ENCODE measurements at regions not wholly inside any gene's neighbourhood (a gene's known extent, or its start where the extent isn't known, plus 50 kb on each side); places are given as distances from the start of the nearest gene placed in this dataset.
"Not testable (repeated sequence)": the region's sequence is repeated elsewhere in the genome, so short reads cannot be mapped to it uniquely, and the experiment has no call there.

DNA sequence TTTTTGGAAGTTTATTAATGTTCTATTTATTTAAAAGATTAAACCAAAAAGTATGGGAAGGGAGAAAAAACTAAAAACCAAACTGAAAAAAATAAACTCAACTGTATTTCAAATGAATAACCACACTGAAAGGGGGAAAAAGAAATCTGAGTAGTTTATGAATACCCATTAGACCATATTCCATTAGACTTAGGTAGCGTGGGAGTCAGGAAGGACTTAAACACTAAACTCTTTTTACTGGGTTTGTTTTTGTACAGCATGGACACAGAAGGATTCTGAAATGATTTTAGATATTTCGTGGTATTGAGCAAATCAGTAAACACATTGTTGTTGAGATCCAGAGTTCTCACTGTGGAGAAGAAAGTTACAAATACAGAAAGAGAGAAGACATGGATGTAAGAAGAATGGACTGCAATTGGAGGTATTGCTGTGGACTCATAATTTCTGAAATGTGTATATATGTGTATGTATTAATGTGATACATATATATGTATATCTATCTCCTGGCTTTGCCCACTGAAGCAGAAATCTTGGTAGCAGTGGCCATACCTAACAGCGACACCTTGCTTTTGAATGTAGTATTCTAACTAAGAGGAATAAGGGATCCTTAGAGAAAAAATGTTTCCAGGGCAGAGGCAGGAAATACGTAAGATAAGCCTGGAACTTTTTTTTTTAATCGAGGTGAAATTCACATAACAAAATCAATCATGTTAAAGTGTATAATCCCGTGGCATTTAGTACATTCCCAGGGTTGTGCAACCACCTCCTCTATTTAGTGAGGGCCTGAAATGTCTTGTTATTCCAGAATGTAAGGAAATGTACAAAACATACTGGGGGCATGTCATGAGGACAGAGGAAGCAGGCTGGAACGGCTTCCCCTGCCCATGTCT lies 228.8 kb downstream of the SMARCA2 start:
- no peak for DNase-seq

DNA sequence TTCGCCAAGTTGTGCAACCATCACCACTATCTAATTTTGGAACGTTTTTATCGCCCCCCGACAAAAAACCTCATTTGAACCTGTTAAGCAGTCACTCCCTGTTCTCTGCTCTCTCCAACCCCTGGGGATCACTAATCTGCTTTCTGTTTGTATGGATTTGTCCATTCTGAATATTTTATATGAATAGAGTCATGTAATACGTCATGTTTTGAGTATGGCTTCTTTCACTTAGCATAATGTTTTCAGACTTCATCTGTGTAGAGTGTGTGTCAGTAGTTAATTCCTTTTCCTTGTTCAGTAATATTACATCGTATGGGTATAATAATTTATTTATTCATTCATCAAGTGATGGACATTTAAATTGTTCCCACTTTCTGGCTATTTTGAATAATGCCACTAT lies 232.2 kb downstream of the SMARCA2 start:
- no peak for DNase-seq

DNA sequence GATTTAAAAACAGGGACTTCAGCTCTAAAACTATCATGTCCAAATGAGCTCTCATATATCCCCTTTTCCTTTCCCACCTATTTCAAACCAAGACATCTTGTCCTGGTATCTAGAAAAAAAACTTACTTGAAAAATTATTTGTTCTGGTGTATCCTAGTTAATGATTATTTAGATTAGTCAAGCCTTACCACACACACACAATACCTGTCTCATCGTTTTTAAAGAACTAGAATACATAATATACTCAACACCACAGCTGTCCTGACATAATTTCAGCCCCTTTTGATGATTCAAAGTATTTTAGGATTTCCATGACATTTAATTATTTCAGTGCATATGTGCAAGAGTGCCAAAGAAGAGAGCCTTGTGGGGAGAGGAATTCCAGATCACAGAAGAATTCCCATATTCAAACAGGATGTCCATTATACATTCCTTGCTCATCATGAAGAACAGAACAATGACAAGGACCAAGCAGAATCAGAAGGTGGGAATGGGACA lies 233.7 kb downstream of the SMARCA2 start:
- no peak for DNase-seq

- DNase-seq: no peak
These were observed 238.8 kb downstream of the SMARCA2 start for GRCh38 chr9:2253636-2254580.

GRCh38 chr9:2255128-2255527 lies 240.0 kb downstream of the SMARCA2 start:
- peak; percentile 21 for DNase-seq

- peak; percentile 10 for DNase-seq
These were observed 242.2 kb downstream of the SMARCA2 start for GRCh38 chr9:2257248-2257929.

DNA sequence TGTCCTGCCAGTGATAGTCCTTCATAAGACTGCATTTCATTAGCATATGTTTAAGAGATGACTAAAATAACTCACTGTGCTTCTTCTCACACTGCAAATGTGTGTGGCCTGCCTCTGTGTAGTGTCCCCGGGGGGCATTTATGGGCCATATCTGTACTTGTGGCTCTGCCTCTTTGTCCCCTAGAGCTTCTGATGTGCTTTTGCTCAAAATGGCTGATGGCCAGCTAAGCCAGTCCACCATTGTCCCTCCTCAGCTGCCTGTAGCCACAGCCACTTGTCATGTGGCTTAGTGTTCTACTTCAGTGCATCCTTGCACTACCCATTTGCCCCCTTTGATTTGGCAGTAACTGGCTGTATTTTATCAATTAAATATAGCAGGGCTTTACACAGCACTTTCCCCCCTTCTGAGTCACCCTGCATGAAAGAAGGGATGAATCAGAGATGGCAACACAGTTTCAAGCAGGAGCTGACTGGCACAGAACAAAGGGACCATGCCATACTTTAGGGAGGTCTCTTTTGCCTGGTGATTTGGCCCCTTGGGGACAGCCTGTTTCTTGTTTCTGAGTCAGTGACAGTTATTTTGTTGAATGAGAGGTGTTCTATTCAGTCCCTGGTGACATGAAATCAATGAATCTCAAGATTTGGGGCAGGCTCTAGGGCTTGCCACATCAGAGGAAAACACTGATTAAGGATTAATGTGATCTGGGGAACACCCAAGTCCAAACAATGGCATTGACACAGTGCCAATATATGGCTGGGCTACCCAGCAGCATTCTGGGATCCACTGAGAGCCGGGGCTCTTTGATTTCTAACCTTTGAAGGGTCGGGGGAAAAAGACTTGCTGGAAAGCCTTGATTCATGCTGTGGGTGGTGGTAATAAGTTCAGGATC lies 245.5 kb downstream of the SMARCA2 start:
- peak; percentile 36 for DNase-seq

DNA sequence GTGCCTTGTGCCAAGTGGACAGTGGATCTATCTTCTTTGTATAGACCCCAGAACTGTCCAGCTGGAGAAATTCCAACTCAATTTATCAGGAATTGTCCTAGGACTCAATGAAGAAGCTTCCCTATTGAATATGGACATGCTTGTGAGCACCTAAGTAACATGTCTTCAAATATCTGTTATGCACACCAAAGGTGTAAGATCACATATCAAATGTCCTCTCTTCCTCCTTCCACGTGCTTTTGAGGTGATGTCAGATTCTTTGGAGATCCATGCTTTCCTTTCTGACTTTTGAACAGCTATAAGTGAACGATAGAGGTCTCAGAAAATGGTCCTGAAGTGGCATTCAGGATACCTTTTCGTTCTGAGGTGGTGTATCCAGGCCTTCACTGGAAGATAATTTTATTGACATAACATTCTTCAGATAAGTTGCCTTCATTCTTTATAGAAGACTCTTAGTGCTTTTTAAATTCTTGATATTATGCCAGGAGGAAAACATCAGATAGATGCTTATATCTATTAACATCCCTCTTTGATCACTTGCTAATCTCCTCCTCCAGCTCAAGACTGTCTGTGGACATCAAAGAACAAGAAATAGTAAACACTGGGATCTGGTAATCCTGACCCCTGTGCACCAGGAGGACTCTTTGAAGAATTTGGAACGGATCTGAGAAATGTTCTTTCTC lies 246.4 kb downstream of the SMARCA2 start:
- no peak for DNase-seq

- DNase-seq: no peak
These were observed 247.4 kb downstream of the SMARCA2 start for GRCh38 chr9:2262386-2263071.

GRCh38 chr9:2263111-2263510 lies 248.0 kb downstream of the SMARCA2 start:
- DNase-seq: no peak

GRCh38 chr9:2263665-2264064 lies 248.5 kb downstream of the SMARCA2 start:
- no peak for DNase-seq

- no peak for DNase-seq
These were observed 248.9 kb downstream of the SMARCA2 start for GRCh38 chr9:2264081-2264480.

GRCh38 chr9:2267181-2267745 lies 252.1 kb downstream of the SMARCA2 start:
- DNase-seq: no peak

- DNase-seq: no peak
These were observed 254.6 kb downstream of the SMARCA2 start for GRCh38 chr9:2269778-2270177.

- DNase-seq: no peak
These were observed 255.4 kb downstream of the SMARCA2 start for GRCh38 chr9:2270565-2270964.

GRCh38 chr9:2271426-2271825 lies 256.3 kb downstream of the SMARCA2 start:
- no peak for DNase-seq

DNA sequence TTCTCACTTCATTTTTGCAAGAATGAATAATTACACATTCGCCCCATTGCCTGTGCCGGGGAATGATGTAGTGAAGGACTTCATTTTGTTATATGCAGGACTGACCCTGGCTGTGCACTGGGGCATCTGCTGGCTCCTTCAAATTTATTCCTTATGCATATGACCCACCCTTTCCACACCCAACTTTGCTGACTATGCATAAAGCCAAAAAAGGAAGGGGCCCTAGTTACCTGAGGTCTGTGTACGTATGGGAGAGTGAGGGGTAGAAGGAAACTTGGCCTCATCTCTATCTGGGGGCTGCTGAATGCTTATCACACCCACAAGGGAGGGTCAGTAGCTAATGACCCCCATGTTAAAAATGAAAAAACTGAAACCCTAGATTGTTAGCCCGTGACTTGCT lies 259.6 kb downstream of the SMARCA2 start:
- no peak for DNase-seq

DNA sequence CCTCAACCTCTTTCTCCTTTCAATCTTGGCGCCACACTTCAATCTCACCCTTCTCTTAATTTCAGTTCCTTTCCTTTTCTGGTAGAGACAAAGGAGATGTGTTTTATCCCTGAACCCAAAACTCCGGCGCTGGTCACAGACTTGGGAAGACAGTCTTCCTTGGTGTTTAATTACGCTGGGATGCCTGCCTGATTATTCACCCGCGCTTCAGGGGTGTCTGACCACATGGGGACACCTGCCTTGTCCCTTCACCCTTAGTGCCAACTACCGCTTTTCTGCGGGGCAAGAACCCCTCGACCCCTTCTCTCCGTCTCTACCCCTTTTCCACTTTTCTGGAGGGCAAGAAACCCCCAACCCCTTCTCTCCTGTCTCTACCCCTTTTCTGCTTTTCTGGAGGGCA lies 261.1 kb downstream of the SMARCA2 start:
- DNase-seq: no peak

- not testable (repeated sequence) for DNase-seq
These were observed 262.0 kb downstream of the SMARCA2 start for GRCh38 chr9:2277133-2277532.

DNA sequence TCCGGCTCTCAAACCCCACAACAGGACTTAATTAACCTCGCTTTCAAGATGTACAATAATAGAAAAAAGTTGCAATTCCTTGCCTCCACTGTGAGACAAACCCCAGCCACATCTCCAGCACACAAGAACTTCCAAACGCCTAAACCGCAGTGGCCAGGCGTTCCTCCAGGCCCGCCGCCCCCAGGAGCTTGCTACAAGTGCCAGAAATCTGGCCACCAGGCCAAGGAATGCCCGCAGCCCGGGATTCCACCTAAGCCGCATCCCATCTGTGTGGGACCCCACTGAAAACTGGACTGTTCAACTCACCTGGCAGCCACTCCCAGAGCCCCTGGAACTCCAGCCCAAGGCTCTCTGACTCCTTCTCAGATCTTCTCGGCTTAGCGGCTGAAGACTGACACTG lies 262.5 kb downstream of the SMARCA2 start:
- not testable (repeated sequence) for DNase-seq

Measured in NCI-H2107 (cell line).